NCI-H748 (cell line): ENCODE measurements at regions not wholly inside any gene's neighbourhood (a gene's known extent, or its start where the extent isn't known, plus 50 kb on each side); places are given as distances from the start of the nearest gene placed in this dataset.
A peak's percentile ranks its signal among the peaks of the same experiment; 100 is the strongest.

ENCODE experiments used
- DNase-seq: peaks from one replicate; lab custom pipeline; 2025; ENCODE audit not compliant: unreplicated experiment; lab: John Stamatoyannopoulos, UW

GRCh38 chrX:45358392-45358791, 157.7 kb upstream of the DIPK2B start:
- no peak for DNase-seq

GRCh38 chrX:45353456-45353855, 152.8 kb upstream of the DIPK2B start:
- DNase-seq = no peak

GRCh38 chrX:45352611-45353010, 151.9 kb upstream of the DIPK2B start:
- DNase-seq = no peak

GRCh38 chrX:45351478-45351877, 150.8 kb upstream of the DIPK2B start:
- DNase-seq = no peak

GRCh38 chrX:45348296-45348695, 147.6 kb upstream of the DIPK2B start:
- no peak for DNase-seq

GRCh38 chrX:45347877-45348276, 147.2 kb upstream of the DIPK2B start:
- DNase-seq = no peak

GRCh38 chrX:45344594-45344993, 143.9 kb upstream of the DIPK2B start:
- no peak for DNase-seq

- DNase-seq = no peak
These were observed 128.5 kb upstream of the DIPK2B start for GRCh38 chrX:45329217-45329616.

GRCh38 chrX:45324941-45325340, 124.3 kb upstream of the DIPK2B start:
- no peak for DNase-seq

- DNase-seq = peak; percentile 37
These were observed 122.7 kb upstream of the DIPK2B start for GRCh38 chrX:45323387-45323786.

- DNase-seq = no peak
These were observed 122.1 kb upstream of the DIPK2B start for GRCh38 chrX:45322820-45323219.

- DNase-seq = peak; percentile 0
These were observed 121.7 kb upstream of the DIPK2B start for GRCh38 chrX:45322382-45322781.

- no peak for DNase-seq
These were observed 119.5 kb upstream of the DIPK2B start for GRCh38 chrX:45320191-45320590.

GRCh38 chrX:45309801-45310200, 109.1 kb upstream of the DIPK2B start:
- DNase-seq = no peak

GRCh38 chrX:45309096-45309495, 108.4 kb upstream of the DIPK2B start:
- no peak for DNase-seq

- DNase-seq = no peak
These were observed 106.1 kb upstream of the DIPK2B start for GRCh38 chrX:45306794-45307193.

GRCh38 chrX:45300638-45301037, 100.0 kb upstream of the DIPK2B start:
- DNase-seq = no peak

GRCh38 chrX:45295259-45295986, 94.7 kb upstream of the DIPK2B start:
- DNase-seq = peak; percentile 60

GRCh38 chrX:45274576-45274975, 73.9 kb upstream of the DIPK2B start:
- DNase-seq = no peak

- no peak for DNase-seq
These were observed 66.3 kb upstream of the DIPK2B start for GRCh38 chrX:45267007-45267406.

GRCh38 chrX:45266456-45266855, 65.8 kb upstream of the DIPK2B start:
- DNase-seq = no peak

GRCh38 chrX:45264865-45265264, 64.2 kb upstream of the DIPK2B start:
- no peak for DNase-seq

GRCh38 chrX:45261471-45261870, 60.8 kb upstream of the DIPK2B start:
- DNase-seq = no peak
